HepG2 (cell line): ENCODE measurements at regions not wholly inside any gene's neighbourhood (a gene's known extent, or its start where the extent isn't known, plus 50 kb on each side); places are given as distances from the start of the nearest gene placed in this dataset.

Experiments
- ATAC-seq: fragments of 200-7000 bp; cut with Tn5 transposase; 3 replicates; pipeline ENCODE4 v1.9.1; 2020; ENCODE audit warnings: mild to moderate bottlenecking, moderate library complexity
- BruUV-seq: library from RNA; stranded (reverse); fragments of 400-500 nt; replicated peaks from 2 replicates; lab custom pipeline; 2021; lab: Mats Ljungman, UMichigan
- CTCF ChIA-PET: fragments of 300-600 bp; formaldehyde crosslinking; extraction: SDS; loops from one replicate; lab custom pipeline; 2021; ENCODE audit warnings: low total read pairs, inconsistent platforms, low intra/inter-chr PET ratio; lab: Yijun Ruan, JAX
- POLR2A ChIA-PET: fragments of 350-600 bp; sonication (Branson Sonifier 250); formaldehyde crosslinking; loops from one replicate; lab custom pipeline; 2020; ENCODE audit warnings: antibody characterized with exemption, inconsistent platforms; lab: Yijun Ruan, JAX
- DNase-seq: peaks from one replicate; pipeline ENCODE4 v3.0.0-alpha.2; 2015; ENCODE audit warnings: low spot score
- FAIRE-seq: peaks from 3 replicates; lab custom pipeline; 2011; peaks lifted over from hg19 to GRCh38; lab: Jason Lieb, UNC
- H2AFZ ChIP-seq: one replicate; pipeline ENCODE4 v1.6.1; 2011; ENCODE audit warnings: low read length, inconsistent platforms
- H3K27ac ChIP-seq: fragments of 300-600 bp; 3 replicates; pipeline ENCODE4 v1.8.0; 2011; ENCODE audit warnings: mixed run types, mild to moderate bottlenecking, mixed read lengths, low read length, inconsistent platforms; ENCODE audit not compliant: insufficient read depth; ENCODE audit errors: extremely low read length
- H3K27me3 ChIP-seq, 2 experiments: fragments of 200-600 bp in 1 of 2; 2 replicates in 1 of 2; 3 replicates in 1 of 2; pipeline versions ENCODE4 v1.6.0 to v1.8.0; 2011; ENCODE audit warnings: low read length in 2 of 2, mild to moderate bottlenecking in 2 of 2, moderate library complexity in 2 of 2, inconsistent platforms in 1 of 2; ENCODE audit not compliant: insufficient read depth in 2 of 2, control insufficient read depth in 1 of 2
- H3K36me3 ChIP-seq, 2 experiments: fragments of 200-600 bp in 1 of 2; replicated peaks in 1 of 2; 2 replicates in 1 of 2; 3 replicates in 1 of 2; pipeline versions ENCODE4 v1.5.1 to v1.8.0; 2011; ENCODE audit warnings: low read length in 2 of 2, inconsistent platforms in 1 of 2; ENCODE audit not compliant: insufficient read depth in 2 of 2, control insufficient read depth in 1 of 2
- H3K4me1 ChIP-seq: 2 replicates; pipeline ENCODE4 v1.5.1; 2012; ENCODE audit warnings: low read length, inconsistent platforms; ENCODE audit not compliant: insufficient read depth
- H3K4me2 ChIP-seq: 2 replicates; pipeline ENCODE4 v1.6.0; 2011; ENCODE audit warnings: low read depth, low read length, inconsistent platforms
- H3K4me3 ChIP-seq, 3 experiments: fragments of 200-600 bp in 1 of 3; sonication (generic), shearing (Covaris generic) in 1 of 3; replicated peaks in 1 of 3; 2 replicates each; pipeline ENCODE4 v1.5.1; 2011 to 2016; ENCODE audit warnings: low read length in 3 of 3, inconsistent platforms in 2 of 3, low read depth in 2 of 3, mild to moderate bottlenecking in 2 of 3, control low read depth in 1 of 3, mixed read lengths in 1 of 3; ENCODE audit not compliant: insufficient read depth in 1 of 3
- H3K79me2 ChIP-seq: one replicate; pipeline ENCODE4 v1.6.1; 2011; ENCODE audit warnings: low read length, inconsistent platforms; ENCODE audit not compliant: insufficient read depth
- H3K9ac ChIP-seq: 2 replicates; pipeline ENCODE4 v1.6.0; 2011; ENCODE audit warnings: mild to moderate bottlenecking, low read depth, low read length, inconsistent platforms; ENCODE audit not compliant: insufficient read depth
- H3K9me3 ChIP-seq: 2 replicates; pipeline ENCODE4 v1.5.1; 2012; ENCODE audit warnings: mild to moderate bottlenecking, low read length
- H4K20me1 ChIP-seq: 2 replicates; pipeline ENCODE4 v1.6.0; 2011; ENCODE audit warnings: inconsistent platforms, mild to moderate bottlenecking, low read length, moderate library complexity; ENCODE audit not compliant: insufficient read depth
- BATF2 ChIP-seq: sonication (generic); formaldehyde crosslinking; IDR thresholded peaks from 2 replicates; pipeline ENCODE4 v1.8.0; 2022; ENCODE audit warnings: mild to moderate bottlenecking, missing genetic modification reagents, moderate library complexity
- DR1 ChIP-seq: sonication (generic); formaldehyde crosslinking; IDR thresholded peaks from 2 replicates; pipeline ENCODE4 v1.8.0; 2021; ENCODE audit warnings: mild to moderate bottlenecking, missing genetic modification reagents, inconsistent platforms
- E2F2 ChIP-seq: sonication (generic); formaldehyde crosslinking; IDR thresholded peaks from 2 replicates; pipeline ENCODE4 v1.4.0; 2020; ENCODE audit warnings: missing genetic modification reagents, borderline replicate concordance
- GMEB2 ChIP-seq: IDR thresholded peaks from 2 replicates; pipeline ENCODE4 v1.6.1; 2016; ENCODE audit warnings: missing biosample characterization, missing genetic modification reagents, low read depth
- HDAC2 ChIP-seq: sonication (generic); formaldehyde crosslinking; IDR thresholded peaks from 2 replicates; pipeline ENCODE4 v1.4.0; 2020; ENCODE audit warnings: missing genetic modification reagents
- JDP2 ChIP-seq: sonication (generic); formaldehyde crosslinking; IDR thresholded peaks from 2 replicates; pipeline ENCODE4 v1.8.1; 2022; ENCODE audit warnings: missing genetic modification reagents, borderline replicate concordance
- MLLT10 ChIP-seq: sonication (generic); formaldehyde crosslinking; IDR thresholded peaks from 2 replicates; pipeline ENCODE4 v1.4.0; 2020; ENCODE audit warnings: missing genetic modification reagents
- POLR2G ChIP-seq: fragments of 200-400 bp; formaldehyde crosslinking; IDR thresholded peaks from 2 replicates; pipeline ENCODE4 v1.6.1; 2018; ENCODE audit warnings: mild to moderate bottlenecking, low read depth, low read length, moderate library complexity
- REL ChIP-seq: sonication (generic); formaldehyde crosslinking; conservative IDR thresholded peaks from 2 replicates; pipeline ENCODE4 v1.8.0; 2022; ENCODE audit warnings: mild to moderate bottlenecking, missing genetic modification reagents, moderate library complexity
- SNAI1 ChIP-seq: sonication (generic); formaldehyde crosslinking; IDR thresholded peaks from 2 replicates; pipeline ENCODE4 v1.5.0; 2020; ENCODE audit warnings: mild to moderate bottlenecking, missing genetic modification reagents, borderline replicate concordance
- SP5 ChIP-seq: IDR thresholded peaks from 2 replicates; pipeline ENCODE4 v1.6.1; 2016; ENCODE audit warnings: low read depth, borderline replicate concordance
- TRIM24 ChIP-seq: sonication (generic); formaldehyde crosslinking; IDR thresholded peaks from 2 replicates; pipeline ENCODE4 v1.8.0; 2022; ENCODE audit warnings: mild to moderate bottlenecking, missing genetic modification reagents
- ZBTB42 ChIP-seq: sonication (generic); formaldehyde crosslinking; IDR thresholded peaks from 2 replicates; pipeline ENCODE4 v1.5.0; 2020; ENCODE audit warnings: mild to moderate bottlenecking, missing genetic modification reagents
- ZNF234 ChIP-seq: sonication (generic); formaldehyde crosslinking; conservative IDR thresholded peaks from 2 replicates; pipeline ENCODE4 v1.5.1; 2020; ENCODE audit warnings: mild to moderate bottlenecking, missing genetic modification reagents
- ZNF24 ChIP-seq: fragments of 450-650 bp; IDR thresholded peaks from 2 replicates; pipeline ENCODE4 v1.6.1; 2017; ENCODE audit warnings: antibody characterized with exemption, mild to moderate bottlenecking
- ZNF253 ChIP-seq: sonication (generic); formaldehyde crosslinking; IDR thresholded peaks from 2 replicates; pipeline ENCODE4 v1.8.0; 2022; ENCODE audit warnings: mild to moderate bottlenecking, missing genetic modification reagents, borderline replicate concordance
- ZNF441 ChIP-seq: sonication (generic); formaldehyde crosslinking; IDR thresholded peaks from 2 replicates; pipeline ENCODE4 v1.7.0; 2021; ENCODE audit warnings: missing genetic modification reagents, borderline replicate concordance
- ZNF460 ChIP-seq: sonication (generic); formaldehyde crosslinking; IDR thresholded peaks from 2 replicates; pipeline ENCODE4 v1.5.1; 2020; ENCODE audit warnings: missing genetic modification reagents, mild to moderate bottlenecking, borderline replicate concordance
- ZNF468 ChIP-seq: sonication (generic); formaldehyde crosslinking; IDR thresholded peaks from 2 replicates; pipeline ENCODE4 v1.8.0; 2022; ENCODE audit warnings: mild to moderate bottlenecking, moderate library complexity, missing genetic modification reagents
- ZNF496 ChIP-seq: sonication (generic); formaldehyde crosslinking; IDR thresholded peaks from 2 replicates; pipeline ENCODE4 v1.8.1; 2023; ENCODE audit warnings: mild to moderate bottlenecking, moderate library complexity, missing genetic modification reagents; ENCODE audit not compliant: insufficient replicate concordance
- ZNF580 ChIP-seq: IDR thresholded peaks from 2 replicates; pipeline ENCODE4 v1.6.1; 2016; ENCODE audit warnings: low read depth, borderline replicate concordance
- ZNF652 ChIP-seq: IDR thresholded peaks from 2 replicates; pipeline ENCODE4 v1.6.1; 2016; ENCODE audit warnings: low read depth, borderline replicate concordance
- ZNF670 ChIP-seq: sonication (generic); formaldehyde crosslinking; IDR thresholded peaks from 2 replicates; pipeline ENCODE4 v1.8.0; 2022; ENCODE audit warnings: mild to moderate bottlenecking, missing genetic modification reagents, borderline replicate concordance
- ZNF747 ChIP-seq: sonication (generic); formaldehyde crosslinking; IDR thresholded peaks from 2 replicates; pipeline ENCODE4 v1.8.1; 2023; ENCODE audit warnings: missing genetic modification reagents, mild to moderate bottlenecking, borderline replicate concordance
- WGBS: methylation state at CpG from one replicate; pipeline ENCODE4 v1.1.6; 2017; ENCODE audit warnings: low lambda C conversion rate; 5-methylcytosine and 5-hydroxymethylcytosine counted together
- in situ Hi-C: cut with HindIII; loops from 2 replicates; pipeline ENCODE4 v1.10.0; 2017; ENCODE audit warnings: low pct_unique_long_range_greater_than_20kb; ENCODE audit not compliant: extremely low pct_ligation_motif_present
- intact Hi-C: fragments of 100-400 bp; cut with micrococcal nuclease; formaldehyde crosslinking; loops from one replicate; pipeline ENCODE4 v1.10.0; 2022; ENCODE audit not compliant: unreplicated experiment

GRCh38 chr5:159422361-159422760 lies 92.1 kb upstream of the IL12B start (continued):
- TF ChIP-seq E2F2 (no peak), SNAI1 (CRISPR knock-in tag) (no peak), ZNF234 (CRISPR knock-in tag) (no peak), ZNF253 (CRISPR knock-in tag) (no peak), GMEB2 (CRISPR knock-in tag) (no peak), ZBTB42 (CRISPR knock-in tag) (no peak), ZNF460 (no peak), JDP2 (CRISPR knock-in tag) (no peak)

- no TSS peak for BruUV-seq
- no peaks in the 10 kb centered on the region for H3K4me1 ChIP-seq
- DNase-seq (no peak), FAIRE-seq (no peak), ATAC-seq (no peak)
- H3K36me3 ChIP-seq: no peaks in the 10 kb centered on the region
- no peak overlapping the region for H3K9ac ChIP-seq
- no peaks in the 10 kb centered on the region for H3K79me2 ChIP-seq
- POLR2A ChIA-PET: no interaction called here
- in situ Hi-C loops: no loop called here
- H4K20me1 ChIP-seq: no peaks in the 10 kb centered on the region
- CTCF ChIA-PET: no interaction called here
- intact Hi-C loops: no loop called here
- H3K4me3 ChIP-seq: no peak overlapping the region
- H3K27me3 ChIP-seq: no peaks in the 10 kb centered on the region; a peak in 1 of 5 replicates
- WGBS: 35% methylated on average over 2 of the region's 2 CpGs
- no peak overlapping the region for H3K4me2 ChIP-seq
- no peak overlapping the region for H2AFZ ChIP-seq
- no peaks in the 10 kb centered on the region for H3K9me3 ChIP-seq
- no peak overlapping the region for H3K27ac ChIP-seq
- TF ChIP-seq ZNF441 (CRISPR knock-in tag): no peak
- TF ChIP-seq SP5 (CRISPR knock-in tag): no peak
- no peak for TF ChIP-seq BATF2
- TF ChIP-seq REL (CRISPR knock-in tag): no peak
- no peak for TF ChIP-seq MLLT10 (CRISPR knock-in tag)
- no peak for TF ChIP-seq ZNF652 (CRISPR knock-in tag)
- TF ChIP-seq ZNF580 (CRISPR knock-in tag): no peak
- no peak for TF ChIP-seq TRIM24 (CRISPR knock-in tag)
- no peak for TF ChIP-seq DR1
- no peak for TF ChIP-seq HDAC2 (CRISPR knock-in tag)
- TF ChIP-seq ZNF468 (CRISPR knock-in tag): no peak
- no peak for TF ChIP-seq ZNF747 (CRISPR knock-in tag)
- no peak for TF ChIP-seq ZNF670
- TF ChIP-seq ZNF24: no peak
- no peak for TF ChIP-seq POLR2G
- TF ChIP-seq ZNF496: no peak
These were observed 92.6 kb upstream of the IL12B start for GRCh38 chr5:159422910-159423309.
